Stimulated activated CD4-positive, alpha-beta T cell treated with anti-CD3 and anti-CD28 coated beads, Interleukin-1b, Interleukin-23, amount 100 ng/mL, for 24 hours (primary cell): ENCODE measurements at regions not wholly inside any gene's neighbourhood (a gene's known extent, or its start where the extent isn't known, plus 50 kb on each side); places are given as distances from the start of the nearest gene placed in this dataset.

Source experiments
- DNase-seq, 4 experiments: peaks; one replicate each; pipeline ENCODE4 v3.0.0-alpha.2; 2020; ENCODE audit warnings: low read depth in 4 of 4, low spot score in 1 of 4

- no peak for DNase-seq
Observed at GRCh38 chr10:1978584-1978983, 241.3 kb upstream of the ADARB2 start.

- no peak for DNase-seq
Observed at GRCh38 chr10:1977461-1977860, 240.1 kb upstream of the ADARB2 start.

- no peak for DNase-seq
Observed at GRCh38 chr10:1972406-1972805, 235.1 kb upstream of the ADARB2 start.

GRCh38 chr10:1968257-1969033 lies 231.1 kb upstream of the ADARB2 start:
- DNase-seq, result no peak

GRCh38 chr10:1966712-1967376 lies 229.5 kb upstream of the ADARB2 start:
- DNase-seq, result no peak

GRCh38 chr10:1964476-1964875 lies 227.2 kb upstream of the ADARB2 start:
- no peak for DNase-seq

GRCh38 chr10:1963341-1963740 lies 226.0 kb upstream of the ADARB2 start:
- no peak for DNase-seq

GRCh38 chr10:1961989-1962388 lies 224.7 kb upstream of the ADARB2 start:
- DNase-seq, result no peak

- DNase-seq, result no peak
Observed at GRCh38 chr10:1960982-1961381, 223.7 kb upstream of the ADARB2 start.

GRCh38 chr10:1957057-1957456 lies 219.7 kb upstream of the ADARB2 start:
- DNase-seq, result no peak

GRCh38 chr10:1954300-1954699 lies 217.0 kb upstream of the ADARB2 start:
- no peak for DNase-seq

- no peak for DNase-seq
Observed at GRCh38 chr10:1952126-1953095, 215.1 kb upstream of the ADARB2 start.

- DNase-seq, result no peak
Observed at GRCh38 chr10:1950803-1951495, 213.6 kb upstream of the ADARB2 start.

GRCh38 chr10:1947464-1948003 lies 210.2 kb upstream of the ADARB2 start:
- no peak for DNase-seq

GRCh38 chr10:1944487-1944886 lies 207.2 kb upstream of the ADARB2 start:
- no peak for DNase-seq

- DNase-seq, result no peak
Observed at GRCh38 chr10:1942478-1942877, 205.2 kb upstream of the ADARB2 start.

GRCh38 chr10:1939016-1939415 lies 201.7 kb upstream of the ADARB2 start:
- peak; percentile 20 to 70 (median 58) for DNase-seq

- DNase-seq, result peak in 3 of 4 experiments; percentile 26 to 43 (median 31)
Observed at GRCh38 chr10:1938317-1938716, 201.0 kb upstream of the ADARB2 start.

GRCh38 chr10:1935912-1936311 lies 198.6 kb upstream of the ADARB2 start:
- DNase-seq, result no peak

- no peak for DNase-seq
Observed at GRCh38 chr10:1933215-1933614, 195.9 kb upstream of the ADARB2 start.

- no peak for DNase-seq
Observed at GRCh38 chr10:1932692-1933094, 195.4 kb upstream of the ADARB2 start.
